ENCODE measurements at regions not wholly inside any gene's neighbourhood (a gene's known extent, or its start where the extent isn't known, plus 50 kb on each side); places are given as distances from the start of the nearest gene placed in this dataset.

DNA sequence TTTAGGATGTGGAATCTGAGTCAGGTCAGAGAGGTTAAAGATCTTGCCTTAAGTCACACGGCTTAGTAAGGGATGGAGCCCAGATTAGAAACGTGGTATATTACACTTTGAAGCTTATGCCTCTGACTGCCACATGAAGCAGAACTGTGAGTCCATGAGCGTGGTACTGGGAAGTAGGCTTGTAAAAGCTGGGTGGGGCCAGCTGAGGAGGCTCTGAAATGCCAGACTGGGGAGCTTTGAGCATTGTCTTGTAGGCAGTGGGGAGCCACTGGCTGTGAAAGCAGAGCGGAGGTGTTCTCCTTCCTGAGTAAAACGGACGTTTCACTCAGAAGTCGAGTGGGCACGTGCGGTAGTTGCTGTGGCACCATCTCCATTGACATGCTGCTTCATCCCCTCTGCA lies 72.6 kb upstream of the USP24 start (continued):
- TF ChIP-seq, protein P1, sequence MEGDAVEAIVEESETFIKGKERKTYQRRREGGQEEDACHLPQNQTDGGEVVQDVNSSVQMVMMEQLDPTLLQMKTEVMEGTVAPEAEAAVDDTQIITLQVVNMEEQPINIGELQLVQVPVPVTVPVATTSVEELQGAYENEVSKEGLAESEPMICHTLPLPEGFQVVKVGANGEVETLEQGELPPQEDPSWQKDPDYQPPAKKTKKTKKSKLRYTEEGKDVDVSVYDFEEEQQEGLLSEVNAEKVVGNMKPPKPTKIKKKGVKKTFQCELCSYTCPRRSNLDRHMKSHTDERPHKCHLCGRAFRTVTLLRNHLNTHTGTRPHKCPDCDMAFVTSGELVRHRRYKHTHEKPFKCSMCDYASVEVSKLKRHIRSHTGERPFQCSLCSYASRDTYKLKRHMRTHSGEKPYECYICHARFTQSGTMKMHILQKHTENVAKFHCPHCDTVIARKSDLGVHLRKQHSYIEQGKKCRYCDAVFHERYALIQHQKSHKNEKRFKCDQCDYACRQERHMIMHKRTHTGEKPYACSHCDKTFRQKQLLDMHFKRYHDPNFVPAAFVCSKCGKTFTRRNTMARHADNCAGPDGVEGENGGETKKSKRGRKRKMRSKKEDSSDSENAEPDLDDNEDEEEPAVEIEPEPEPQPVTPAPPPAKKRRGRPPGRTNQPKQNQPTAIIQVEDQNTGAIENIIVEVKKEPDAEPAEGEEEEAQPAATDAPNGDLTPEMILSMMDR (IDR thresholded peaks at IDR 0.05; ENCODE audit: control extremely low read depth in 1 of 3, insufficient read depth in 1 of 3, low read depth in 1 of 3, low read length in 3 of 3), result no peak
- TF ChIP-seq EGR1 (IDR thresholded peaks at IDR 0.05; ENCODE audit: borderline replicate concordance, low read depth, low read length) (no peak), YY1 (IDR thresholded peaks at IDR 0.05; ENCODE audit: low read depth, low read length) (no peak), EZH2 (IDR thresholded peaks at IDR 0.05; ENCODE audit: low read depth, low read length, severe bottlenecking) (no peak), CBX5 (IDR thresholded peaks at IDR 0.05; ENCODE audit: low read depth, low read length) (no peak), CHD2 (IDR thresholded peaks at IDR 0.05; ENCODE audit: low read length) (no peak)
